ENCODE measurements at regions not wholly inside any gene's neighbourhood (a gene's known extent, or its start where the extent isn't known, plus 50 kb on each side); places are given as distances from the start of the nearest gene placed in this dataset.
"Not testable (repeated sequence)": the region's sequence is repeated elsewhere in the genome, so short reads cannot be mapped to it uniquely, and the experiment has no call there.

DNA sequence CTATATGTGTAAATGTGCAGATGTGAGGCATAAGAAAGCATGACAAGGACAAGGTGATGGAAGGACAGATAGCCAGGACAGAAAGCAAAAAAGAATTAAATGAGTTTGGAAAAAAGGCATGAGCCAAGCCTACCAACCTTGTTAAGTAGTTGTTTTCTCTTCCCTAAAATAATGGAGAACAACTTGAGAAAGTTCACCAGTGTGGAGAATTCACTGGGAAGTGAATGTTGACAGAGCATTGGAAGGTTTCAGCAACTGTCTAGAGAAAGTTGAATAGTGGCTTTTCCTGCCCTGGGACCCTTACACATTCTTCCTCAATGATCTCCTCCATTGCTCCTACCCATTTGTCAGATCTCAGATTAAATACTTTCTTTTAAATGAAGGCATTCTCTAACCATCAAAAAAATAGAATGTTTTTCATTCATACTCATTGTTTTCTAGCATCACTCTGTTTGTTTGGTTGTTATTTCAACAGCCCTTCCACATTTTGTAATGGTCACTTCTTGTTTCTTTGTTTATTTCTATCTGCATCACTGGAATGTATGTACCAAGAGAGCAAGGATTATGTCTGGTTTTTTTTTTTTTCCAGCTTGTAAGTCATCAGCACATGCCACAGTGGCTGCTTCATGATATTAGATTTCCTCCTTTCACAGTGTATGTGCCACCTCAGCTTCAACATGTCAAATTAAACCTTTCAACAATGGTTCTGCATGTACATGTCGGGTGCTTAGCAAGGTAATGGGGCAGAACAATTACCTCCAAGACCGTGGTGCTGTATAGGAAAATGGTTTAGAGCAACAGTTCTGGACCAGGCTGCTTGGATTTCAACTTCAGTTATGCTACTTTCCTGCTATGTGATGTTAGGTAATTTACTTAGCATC is 586.0 kb upstream of the VRK2 start:
- ATAC-seq (no peak), DNase-seq (no peak)
- Mint-ChIP-seq H3K4me1 (ENCODE audit: low read depth) (no peaks in the 10 kb centered on the region), H3K27me3 (ENCODE audit: low read depth) (no peaks in the 10 kb centered on the region), H3K9me3 (peaks cover 13% of the 10 kb centered on the region), H3K4me3 (no peak overlapping the region), H3K36me3 (ENCODE audit: insufficient read depth) (peaks cover 2% of the 10 kb centered on the region)

DNA sequence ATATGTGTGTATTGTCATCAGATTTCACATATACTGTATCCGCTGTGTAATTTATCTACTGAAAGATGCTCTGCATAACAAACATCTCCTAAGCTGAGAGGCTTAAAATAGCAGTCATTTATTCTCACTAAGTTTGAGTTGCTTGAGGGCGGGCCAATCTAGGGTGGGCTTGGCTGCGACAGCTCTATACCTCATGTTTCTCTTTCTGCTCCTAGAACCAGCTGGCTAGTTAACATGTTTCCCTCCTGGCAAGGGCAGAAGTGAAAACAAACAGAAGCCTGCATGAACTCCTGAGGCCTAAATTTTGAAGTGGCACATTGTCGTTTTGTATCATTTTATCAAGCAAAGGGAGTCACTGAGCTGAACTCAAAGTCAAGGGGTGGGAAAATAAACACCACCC is 585.0 kb upstream of the VRK2 start:
- Mint-ChIP-seq H3K27me3 (ENCODE audit: low read depth) (no peaks in the 10 kb centered on the region), H3K4me1 (ENCODE audit: low read depth) (no peaks in the 10 kb centered on the region), H3K9me3 (peaks cover 15% of the 10 kb centered on the region), H3K36me3 (ENCODE audit: insufficient read depth) (peaks cover 2% of the 10 kb centered on the region), H3K4me3 (no peak overlapping the region)
- DNase-seq (no peak), ATAC-seq (no peak)

DNA sequence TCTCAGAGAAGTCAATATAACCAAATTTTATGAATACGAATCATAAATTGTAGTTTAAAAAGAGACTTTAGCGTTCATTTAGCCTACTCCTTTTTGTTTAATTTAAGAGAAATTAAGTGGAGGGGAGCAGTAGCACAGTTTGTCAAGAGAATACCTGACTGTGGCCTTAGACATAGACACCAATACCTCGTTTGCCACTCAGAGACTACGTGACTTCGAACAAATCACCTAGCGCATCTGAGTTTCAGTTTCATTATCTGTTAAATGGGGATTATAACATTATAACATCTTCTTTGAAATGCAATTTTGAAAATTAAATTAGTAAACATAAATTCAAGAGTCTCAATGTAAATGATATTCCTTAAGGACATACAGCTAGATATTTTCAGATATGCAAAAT is 581.5 kb upstream of the VRK2 start:
- no peaks in the 10 kb centered on the region for H3K27me3 Mint-ChIP-seq (ENCODE audit: low read depth)
- H3K36me3 Mint-ChIP-seq (ENCODE audit: insufficient read depth), result peaks cover 2% of the 10 kb centered on the region
- no peak for ATAC-seq
- H3K4me3 Mint-ChIP-seq, result no peak overlapping the region
- no peaks in the 10 kb centered on the region for H3K4me1 Mint-ChIP-seq (ENCODE audit: low read depth)
- no peak for DNase-seq
- peaks cover 6% of the 10 kb centered on the region for H3K9me3 Mint-ChIP-seq

DNA sequence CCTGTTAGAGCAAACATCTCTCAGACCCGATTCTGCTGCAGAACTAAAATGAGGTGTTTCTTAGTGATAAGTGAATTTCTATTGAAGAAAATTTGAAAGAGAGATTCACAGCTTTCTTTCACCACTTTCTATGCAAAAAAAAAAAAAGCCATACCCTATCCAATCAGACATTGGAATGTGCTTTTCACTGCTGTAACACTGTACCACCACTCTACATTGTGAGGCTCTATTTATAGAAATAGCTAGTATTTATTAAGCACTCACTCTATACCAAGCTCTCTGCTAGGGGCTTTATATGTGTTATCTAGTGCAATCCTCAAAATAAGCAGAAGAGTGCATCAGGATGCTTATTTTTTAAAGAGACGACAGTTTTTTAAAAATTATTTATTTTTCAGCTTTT is 580.6 kb upstream of the VRK2 start:
- Mint-ChIP-seq H3K4me3 (no peak overlapping the region), H3K27me3 (ENCODE audit: low read depth) (no peaks in the 10 kb centered on the region), H3K9me3 (peaks cover 6% of the 10 kb centered on the region), H3K4me1 (ENCODE audit: low read depth) (no peaks in the 10 kb centered on the region), H3K36me3 (ENCODE audit: insufficient read depth) (peaks cover 2% of the 10 kb centered on the region)
- DNase-seq (no peak), ATAC-seq (no peak)

DNA sequence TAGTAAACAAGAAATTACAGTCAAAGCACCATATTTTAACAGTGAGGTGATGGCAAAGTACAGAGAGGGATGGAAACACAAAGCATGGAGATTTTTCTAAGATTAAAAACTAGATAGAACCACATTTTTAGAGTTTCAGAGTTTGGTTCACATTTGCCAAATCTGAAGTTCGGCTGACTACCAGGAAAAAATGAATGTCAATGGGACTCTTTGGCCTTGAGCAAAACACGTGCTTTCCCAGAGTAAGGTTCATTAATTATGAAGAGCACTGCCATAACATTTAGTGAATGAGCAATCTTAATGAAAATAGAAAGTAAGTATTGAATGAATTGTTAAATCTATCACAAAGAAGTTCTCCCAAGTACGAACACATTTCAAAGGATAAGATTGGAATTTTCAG is 571.2 kb upstream of the VRK2 start:
- no peaks in the 10 kb centered on the region for H3K4me1 Mint-ChIP-seq (ENCODE audit: low read depth)
- peaks cover 8% of the 10 kb centered on the region for H3K9me3 Mint-ChIP-seq
- no peak overlapping the region for H3K4me3 Mint-ChIP-seq
- H3K27me3 Mint-ChIP-seq (ENCODE audit: low read depth), result no peaks in the 10 kb centered on the region
- DNase-seq, result no peak
- no peak for ATAC-seq
- H3K36me3 Mint-ChIP-seq (ENCODE audit: insufficient read depth), result no peaks in the 10 kb centered on the region

DNA sequence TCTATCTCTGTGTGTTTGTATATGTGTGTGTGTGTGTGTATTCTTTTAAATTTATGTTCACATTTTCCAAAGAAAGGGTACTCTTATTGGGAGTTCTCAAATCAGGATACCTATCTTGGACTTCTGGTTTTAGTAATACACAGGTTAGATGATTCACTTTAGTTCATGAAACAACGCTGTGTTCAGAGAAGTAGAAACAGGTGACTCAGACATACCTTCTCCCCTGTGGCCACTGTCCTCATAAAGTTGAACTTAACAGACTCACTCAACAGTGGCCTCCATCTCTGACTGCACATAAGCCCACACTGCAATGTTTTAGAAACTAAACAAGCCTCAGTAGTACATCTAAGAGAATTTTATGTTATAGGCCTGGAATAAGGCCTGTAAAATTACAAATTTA is 566.6 kb upstream of the VRK2 start:
- Mint-ChIP-seq H3K9me3 (peaks cover 8% of the 10 kb centered on the region), H3K36me3 (ENCODE audit: insufficient read depth) (no peaks in the 10 kb centered on the region), H3K4me1 (ENCODE audit: low read depth) (no peaks in the 10 kb centered on the region), H3K27me3 (ENCODE audit: low read depth) (no peaks in the 10 kb centered on the region), H3K4me3 (no peak overlapping the region)
- ATAC-seq, result no peak
- no peak for DNase-seq

DNA sequence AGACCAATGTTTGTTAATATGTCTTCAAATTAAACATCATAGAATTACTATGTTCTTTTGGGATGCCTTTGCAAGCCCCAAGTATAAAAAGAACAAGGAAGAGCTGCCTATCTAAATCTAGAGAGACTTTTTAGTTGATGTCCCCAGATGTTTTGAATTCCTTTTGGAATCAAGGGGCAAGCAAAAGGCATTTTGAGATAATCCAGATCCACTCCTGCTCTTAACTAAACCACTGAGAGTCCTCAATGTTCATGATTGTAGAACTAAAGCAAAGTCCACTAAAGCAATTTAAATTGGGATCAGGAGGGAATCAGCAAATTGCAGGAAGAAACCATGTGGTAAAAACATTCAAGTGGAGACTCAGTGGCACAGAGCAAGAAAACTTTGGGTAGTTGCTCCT is 558.5 kb upstream of the VRK2 start:
- H3K27me3 Mint-ChIP-seq (ENCODE audit: low read depth), result no peaks in the 10 kb centered on the region
- ATAC-seq, result no peak
- no peaks in the 10 kb centered on the region for H3K36me3 Mint-ChIP-seq (ENCODE audit: insufficient read depth)
- H3K4me1 Mint-ChIP-seq (ENCODE audit: low read depth), result no peaks in the 10 kb centered on the region
- DNase-seq, result no peak
- peaks cover 3% of the 10 kb centered on the region for H3K9me3 Mint-ChIP-seq
- H3K4me3 Mint-ChIP-seq, result no peak overlapping the region

DNA sequence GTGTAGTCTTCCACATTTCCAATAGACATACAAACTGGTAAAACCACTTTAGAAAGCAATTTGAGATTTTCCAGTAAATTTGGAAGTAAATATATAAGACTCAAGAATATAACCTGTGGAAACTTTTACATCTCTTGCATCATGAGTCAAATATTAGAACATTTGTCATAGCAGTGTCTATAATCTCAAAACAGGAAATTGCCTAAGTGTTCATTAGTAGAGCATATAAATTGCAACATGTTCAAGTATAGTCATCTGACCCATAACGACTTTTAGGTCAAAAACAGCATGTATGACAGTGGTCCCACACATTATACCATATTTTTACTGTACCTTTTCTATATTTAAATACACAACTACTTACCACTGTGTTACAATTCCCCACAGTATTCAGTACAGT is 555.9 kb upstream of the VRK2 start:
- no peak overlapping the region for H3K4me3 Mint-ChIP-seq
- DNase-seq (no peak), ATAC-seq (no peak)
- H3K36me3 Mint-ChIP-seq (ENCODE audit: insufficient read depth), result no peaks in the 10 kb centered on the region
- no peaks in the 10 kb centered on the region for H3K4me1 Mint-ChIP-seq (ENCODE audit: low read depth)
- no peaks in the 10 kb centered on the region for H3K9me3 Mint-ChIP-seq
- no peaks in the 10 kb centered on the region for H3K27me3 Mint-ChIP-seq (ENCODE audit: low read depth)

DNA sequence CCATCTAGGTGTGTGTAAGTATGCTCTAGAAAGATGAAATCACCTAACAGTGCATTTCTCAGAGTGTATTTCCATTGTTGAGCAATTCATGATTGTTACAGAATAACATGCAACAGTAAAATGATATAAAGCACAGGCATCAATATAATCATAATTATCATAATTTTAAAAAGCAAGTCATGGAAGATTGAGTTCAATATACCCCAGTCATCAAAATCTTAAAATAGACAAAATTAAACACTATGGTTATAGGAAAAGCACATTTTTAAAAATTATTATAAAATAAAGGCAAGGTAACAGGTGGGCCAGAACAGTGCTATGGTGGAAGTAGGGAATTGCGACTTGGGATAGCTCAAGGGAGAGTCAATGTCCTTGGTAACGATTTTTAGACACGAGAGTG is 555.4 kb upstream of the VRK2 start:
- H3K4me1 Mint-ChIP-seq (ENCODE audit: low read depth), result no peaks in the 10 kb centered on the region
- no peaks in the 10 kb centered on the region for H3K36me3 Mint-ChIP-seq (ENCODE audit: insufficient read depth)
- no peak overlapping the region for H3K4me3 Mint-ChIP-seq
- no peak for ATAC-seq
- no peaks in the 10 kb centered on the region for H3K27me3 Mint-ChIP-seq (ENCODE audit: low read depth)
- no peak for DNase-seq
- no peaks in the 10 kb centered on the region for H3K9me3 Mint-ChIP-seq

DNA sequence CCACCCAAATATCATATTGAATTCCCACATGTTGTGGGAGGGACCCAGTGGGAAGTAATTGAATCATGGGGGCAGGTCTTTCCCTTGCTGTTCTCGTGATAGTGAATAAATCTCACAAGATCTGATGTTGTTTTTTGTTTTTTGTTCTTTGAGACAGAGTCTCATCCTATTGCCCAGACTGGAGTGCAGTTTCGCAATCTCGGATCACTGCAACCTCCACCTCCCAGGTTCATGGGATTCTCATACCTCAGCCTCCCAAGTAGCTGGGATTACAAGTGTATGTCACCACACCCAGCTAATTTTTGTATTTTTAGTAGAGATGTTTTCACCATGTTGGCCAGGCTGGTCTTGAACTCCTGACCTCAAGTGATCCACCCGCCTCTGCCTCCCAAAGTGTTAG is 552.6 kb upstream of the VRK2 start:
- not testable (repeated sequence) for H3K27me3 Mint-ChIP-seq (ENCODE audit: low read depth); H3K4me1 Mint-ChIP-seq (ENCODE audit: low read depth); H3K36me3 Mint-ChIP-seq (ENCODE audit: insufficient read depth); H3K9me3 Mint-ChIP-seq; H3K4me3 Mint-ChIP-seq; DNase-seq; ATAC-seq

DNA sequence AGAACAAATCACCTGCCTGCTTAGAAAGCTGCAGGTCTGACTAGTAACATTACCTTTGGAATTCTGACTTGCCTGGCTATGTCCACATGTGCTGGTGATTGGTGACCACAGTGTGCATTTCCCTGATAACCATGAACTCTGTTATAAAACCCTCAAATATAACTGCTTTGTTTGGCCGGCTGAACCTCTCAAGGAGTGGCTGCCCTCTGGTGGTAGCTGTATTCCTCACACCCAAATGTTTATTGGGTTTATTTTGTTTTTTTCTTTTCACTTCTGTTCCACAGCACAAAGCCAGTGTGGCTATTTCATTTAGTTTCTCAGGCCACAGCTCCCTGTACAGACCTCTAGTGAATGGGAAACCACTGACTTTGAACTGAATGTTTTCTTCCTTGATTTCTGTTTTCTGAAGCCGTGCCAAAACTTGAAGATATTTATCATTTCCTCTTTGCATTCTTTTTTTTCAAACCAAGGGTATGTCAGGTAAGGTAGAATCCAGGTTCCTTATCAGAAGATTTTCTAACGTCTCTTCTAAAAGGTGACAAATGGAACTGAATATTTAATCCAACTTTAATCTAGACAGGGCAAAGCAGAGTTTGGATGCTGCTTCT is 549.0 kb upstream of the VRK2 start:
- H3K36me3 Mint-ChIP-seq (ENCODE audit: insufficient read depth), result no peaks in the 10 kb centered on the region
- no peaks in the 10 kb centered on the region for H3K4me1 Mint-ChIP-seq (ENCODE audit: low read depth)
- H3K9me3 Mint-ChIP-seq, result no peaks in the 10 kb centered on the region
- H3K27me3 Mint-ChIP-seq (ENCODE audit: low read depth), result no peaks in the 10 kb centered on the region
- ATAC-seq (no peak), DNase-seq (no peak)
- no peak overlapping the region for H3K4me3 Mint-ChIP-seq

DNA sequence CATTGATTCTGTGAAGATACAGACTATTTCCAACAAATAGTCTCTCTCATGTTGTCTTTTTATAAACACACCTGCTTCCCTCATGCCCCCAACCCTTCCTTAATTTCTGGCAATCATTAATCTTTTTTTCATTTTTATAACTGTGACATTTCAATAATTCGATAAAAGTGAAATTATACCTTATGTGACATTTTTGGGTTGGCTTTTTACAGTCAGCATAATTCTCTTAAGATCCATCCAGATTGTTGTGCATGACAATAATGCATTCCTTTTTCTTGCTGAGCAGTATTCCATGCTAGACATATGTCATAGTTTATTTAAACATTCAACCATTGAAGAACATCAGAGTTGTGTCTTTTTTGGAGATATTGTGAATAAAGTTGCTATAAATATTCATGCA is 541.8 kb upstream of the VRK2 start:
- Mint-ChIP-seq H3K36me3 (ENCODE audit: insufficient read depth) (no peaks in the 10 kb centered on the region), H3K4me3 (no peak overlapping the region), H3K9me3 (no peaks in the 10 kb centered on the region)

DNA sequence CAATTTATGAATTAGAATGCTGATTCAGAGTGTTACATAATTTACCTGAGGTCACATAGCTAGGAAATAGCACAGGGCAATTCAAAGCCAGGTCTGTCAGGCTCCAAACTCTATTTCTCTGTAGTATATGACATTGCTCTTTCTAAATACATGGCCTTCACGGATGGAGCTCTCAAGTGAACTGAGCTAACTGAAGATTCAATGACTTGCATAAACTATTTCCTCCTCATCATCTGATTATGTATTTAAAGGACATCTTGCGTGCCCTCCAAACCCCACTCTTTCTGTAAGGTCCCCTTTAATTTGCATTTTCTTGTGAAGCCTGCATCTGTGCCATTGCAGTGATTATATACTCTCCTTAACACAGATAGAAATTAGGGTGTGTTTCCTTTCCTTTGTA is 537.4 kb upstream of the VRK2 start:
- no peaks in the 10 kb centered on the region for H3K36me3 Mint-ChIP-seq (ENCODE audit: insufficient read depth)
- no peak for ATAC-seq
- H3K4me3 Mint-ChIP-seq, result no peak overlapping the region
- H3K4me1 Mint-ChIP-seq (ENCODE audit: low read depth), result no peaks in the 10 kb centered on the region
- H3K27me3 Mint-ChIP-seq (ENCODE audit: low read depth), result no peaks in the 10 kb centered on the region
- no peaks in the 10 kb centered on the region for H3K9me3 Mint-ChIP-seq
- no peak for DNase-seq

More for the DNA sequence above, 541.8 kb upstream of the VRK2 start:
- Mint-ChIP-seq H3K4me1 (ENCODE audit: low read depth) (no peaks in the 10 kb centered on the region), H3K27me3 (ENCODE audit: low read depth) (no peaks in the 10 kb centered on the region)
- DNase-seq (no peak), ATAC-seq (no peak)

DNA sequence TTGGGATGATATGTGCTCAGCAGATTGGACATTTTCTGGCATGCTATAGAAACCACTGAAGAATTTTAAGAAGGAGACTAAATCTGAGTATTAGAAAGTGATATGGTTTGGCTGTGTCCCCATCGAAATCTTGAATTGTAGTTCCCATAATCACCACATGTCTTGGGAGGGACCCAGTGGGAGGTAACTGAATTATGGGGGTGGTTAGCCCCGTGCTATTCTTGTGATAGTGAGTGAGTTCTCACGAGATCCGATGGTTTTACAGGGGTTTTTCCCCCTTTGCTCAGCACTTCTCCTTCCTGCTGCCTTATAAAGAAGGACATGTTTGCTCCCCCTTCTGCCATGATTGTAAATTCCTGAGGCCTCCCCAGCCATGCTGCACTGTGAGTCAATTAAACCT is 535.9 kb upstream of the VRK2 start:
- ATAC-seq (no peak), DNase-seq (no peak)
- Mint-ChIP-seq H3K9me3 (no peaks in the 10 kb centered on the region), H3K36me3 (ENCODE audit: insufficient read depth) (no peaks in the 10 kb centered on the region), H3K27me3 (ENCODE audit: low read depth) (no peaks in the 10 kb centered on the region), H3K4me3 (no peak overlapping the region), H3K4me1 (ENCODE audit: low read depth) (no peaks in the 10 kb centered on the region)

DNA sequence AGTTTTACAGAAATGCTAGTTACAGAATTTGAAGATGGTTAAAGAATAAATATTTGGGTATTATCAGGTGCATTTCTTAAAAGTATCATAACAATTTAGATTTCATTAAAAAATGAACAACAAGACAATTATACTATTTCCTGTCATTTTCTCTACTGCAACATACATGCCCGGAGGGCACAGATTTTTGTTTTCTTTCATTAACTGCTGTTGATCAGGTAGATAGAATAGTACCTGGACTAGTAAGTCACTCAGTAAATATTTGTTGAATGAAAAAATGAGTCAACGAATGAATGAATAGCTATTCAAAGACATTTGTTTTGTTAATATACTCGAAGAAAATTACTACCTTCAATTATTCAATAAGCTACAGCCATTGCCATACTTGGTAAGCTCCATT is 531.2 kb upstream of the VRK2 start:
- ATAC-seq, result no peak
- no peaks in the 10 kb centered on the region for H3K4me1 Mint-ChIP-seq (ENCODE audit: low read depth)
- H3K9me3 Mint-ChIP-seq, result no peaks in the 10 kb centered on the region
- H3K27me3 Mint-ChIP-seq (ENCODE audit: low read depth), result peaks cover 2% of the 10 kb centered on the region
- H3K4me3 Mint-ChIP-seq, result no peak overlapping the region
- no peak for DNase-seq
- no peaks in the 10 kb centered on the region for H3K36me3 Mint-ChIP-seq (ENCODE audit: insufficient read depth)

Data from activated T-cell treated with anti-CD3 and anti-CD28 coated beads, Interleukin-2, amount 50 U/mL, for 4 hours (primary cell).